Liver (tissue), 8 donors: ENCODE measurements at regions not wholly inside any gene's neighbourhood (a gene's known extent, or its start where the extent isn't known, plus 50 kb on each side); places are given as distances from the start of the nearest gene placed in this dataset.

Source experiments
- DNase-seq: peaks from one replicate; pipeline ENCODE4 v3.0.0-alpha.2; 2017; ENCODE audit warnings: low spot score
- H3K27ac ChIP-seq, 2 donors: one replicate each; pipeline ENCODE4 v1.7.0; 2013; ENCODE audit warnings: inconsistent platforms in 2 of 2, low read length in 2 of 2, control low read depth in 1 of 2, low read depth in 1 of 2, mild to moderate bottlenecking in 1 of 2
- H3K27me3 ChIP-seq, 4 donors: one replicate each; pipeline versions ENCODE4 v1.6.1 to v1.7.0; 2013; ENCODE audit warnings: low read length in 3 of 4, inconsistent platforms in 1 of 4, mild to moderate bottlenecking in 1 of 4, moderate library complexity in 1 of 4; ENCODE audit not compliant: control insufficient read depth in 4 of 4, insufficient read depth in 4 of 4
- H3K36me3 ChIP-seq, 4 donors: one replicate each; pipeline versions ENCODE4 v1.6.1 to v1.7.0; 2013; ENCODE audit warnings: low read length in 3 of 4, mild to moderate bottlenecking in 3 of 4, low read depth in 1 of 4, moderate library complexity in 1 of 4; ENCODE audit not compliant: control insufficient read depth in 4 of 4, insufficient read depth in 3 of 4
- H3K4me1 ChIP-seq, 4 donors: one replicate each; pipeline versions ENCODE4 v1.6.1 to v1.7.0; 2013; ENCODE audit warnings: low read length in 3 of 4, mild to moderate bottlenecking in 3 of 4, moderate library complexity in 1 of 4; ENCODE audit not compliant: control insufficient read depth in 4 of 4, insufficient read depth in 4 of 4
- H3K4me3 ChIP-seq, 3 donors: one replicate each; pipeline versions ENCODE4 v1.6.1 to v1.7.0; 2013; ENCODE audit warnings: low read length in 3 of 3, control low read depth in 1 of 3, low read depth in 1 of 3, mild to moderate bottlenecking in 1 of 3
- H3K9ac ChIP-seq, 2 donors: one replicate each; pipeline ENCODE4 v1.7.0; 2013; ENCODE audit warnings: low read length in 2 of 2, mild to moderate bottlenecking in 2 of 2, moderate library complexity in 2 of 2, control low read depth in 1 of 2, low read depth in 1 of 2
- H3K9me3 ChIP-seq, 4 donors: one replicate each; pipeline versions ENCODE4 v1.6.1 to v1.7.0; 2013; ENCODE audit warnings: low read length in 3 of 4; ENCODE audit not compliant: control insufficient read depth in 4 of 4
- ATF3 ChIP-seq: IDR thresholded peaks from 2 replicates; pipeline ENCODE4 v1.6.1; 2016; ENCODE audit warnings: antibody characterized with exemption
- CTCF ChIP-seq: fragments of 150-350 bp; IDR thresholded peaks from 2 replicates; pipeline ENCODE4 v1.5.1; 2017; ENCODE audit warnings: improper control_type of control experiment, low read depth, low read length; ENCODE audit not compliant: missing input control
- EGR1 ChIP-seq, 2 donors: IDR thresholded peaks; 2 replicates each; pipeline ENCODE4 v1.6.1; 2016 to 2018; ENCODE audit warnings: antibody characterized with exemption in 2 of 2, low read depth in 2 of 2
- FOXA1 ChIP-seq: IDR thresholded peaks from 2 replicates; pipeline ENCODE4 v1.6.1; 2016; ENCODE audit warnings: antibody characterized with exemption
- FOXA2 ChIP-seq: IDR thresholded peaks from 2 replicates; pipeline ENCODE4 v1.6.1; 2016; ENCODE audit warnings: antibody characterized with exemption
- GABPA ChIP-seq, 2 donors: IDR thresholded peaks in 1 of 2; conservative IDR thresholded peaks in 1 of 2; 2 replicates each; pipeline ENCODE4 v1.6.1; 2016; ENCODE audit warnings: antibody characterized with exemption in 2 of 2, mild to moderate bottlenecking in 1 of 2, moderate library complexity in 1 of 2
- HNF4G ChIP-seq: IDR thresholded peaks from 2 replicates; pipeline ENCODE4 v1.6.1; 2016; ENCODE audit warnings: antibody characterized with exemption
- JUND ChIP-seq, 2 donors: IDR thresholded peaks; 2 replicates each; pipeline ENCODE4 v1.6.1; 2016; ENCODE audit warnings: antibody characterized with exemption in 2 of 2
- RAD21 ChIP-seq, 2 donors: IDR thresholded peaks; 2 replicates each; pipeline ENCODE4 v1.6.1; 2016; ENCODE audit warnings: antibody characterized with exemption in 2 of 2, mild to moderate bottlenecking in 2 of 2
- REST ChIP-seq: IDR thresholded peaks from 2 replicates; pipeline ENCODE4 v1.6.1; 2016; ENCODE audit warnings: antibody characterized with exemption, mild to moderate bottlenecking
- SP1 ChIP-seq: IDR thresholded peaks from 2 replicates; pipeline ENCODE4 v1.6.1; 2018; ENCODE audit warnings: antibody characterized with exemption, mild to moderate bottlenecking
- TAF1 ChIP-seq: conservative IDR thresholded peaks from 2 replicates; pipeline ENCODE4 v1.6.1; 2016; ENCODE audit warnings: antibody characterized with exemption, mild to moderate bottlenecking
- YY1 ChIP-seq: IDR thresholded peaks from 2 replicates; pipeline ENCODE4 v1.6.1; 2016; ENCODE audit warnings: antibody characterized with exemption, mild to moderate bottlenecking
- ZBTB33 ChIP-seq: IDR thresholded peaks from 2 replicates; pipeline ENCODE4 v1.6.1; 2016; ENCODE audit warnings: antibody characterized with exemption
- WGBS: extraction: QIAGEN DNeasy Blood & Tissue Kit; methylation state at CpG from one replicate; pipeline ENCODE4 v1.1.7; 2013; 5-methylcytosine and 5-hydroxymethylcytosine counted together
- donor health status: healthy.
- donor health status: healthy.
- donor health status: healthy.
- donor health status: healthy.
- donor health status: healthy.

- no peaks in the 10 kb centered on the region for H3K27me3 ChIP-seq
- no peak overlapping the region for H3K4me3 ChIP-seq
- H3K27ac ChIP-seq = no peak overlapping the region
- H3K9ac ChIP-seq = no peak overlapping the region
- H3K36me3 ChIP-seq = no peaks in the 10 kb centered on the region
- DNase-seq = no peak
- peaks cover 0 to 15% (median 11%) of the 10 kb centered on the region in 4 donors for H3K4me1 ChIP-seq
- H3K9me3 ChIP-seq = no peaks in the 10 kb centered on the region
- TF ChIP-seq YY1 = no peak
- TF ChIP-seq ZBTB33 = no peak
- TF ChIP-seq EGR1 (IDR thresholded peaks at IDR 0.05; ENCODE audit: low read depth in 2 of 2) = no peak
- TF ChIP-seq SP1 = no peak
- TF ChIP-seq TAF1 = no peak
- TF ChIP-seq FOXA2 = no peak
- no peak for TF ChIP-seq RAD21 (IDR thresholded peaks at IDR 0.05)
- no peak for TF ChIP-seq CTCF
- no peak for TF ChIP-seq JUND (IDR thresholded peaks at IDR 0.05)
- no peak for TF ChIP-seq REST
- no peak for TF ChIP-seq GABPA (IDR thresholded peaks at IDR 0.05 in 1 of 2, conservative IDR thresholded peaks at IDR 0.05 in 1 of 2)
- 91% methylated on average over 1 of the region's 1 CpG for WGBS
Observed at GRCh38 chr10:64070241-64070640, 549.0 kb downstream of the REEP3 start.

GRCh38 chr10:64071218-64071617 lies 550.0 kb downstream of the REEP3 start:
- H3K4me1 ChIP-seq = peaks cover 5 to 25% (median 20%) of the 10 kb centered on the region in 4 donors
- H3K9me3 ChIP-seq = no peaks in the 10 kb centered on the region
- H3K36me3 ChIP-seq = no peaks in the 10 kb centered on the region
- no peak overlapping the region for H3K27ac ChIP-seq
- no peak overlapping the region for H3K9ac ChIP-seq
- no peak for TF ChIP-seq ZBTB33
- TF ChIP-seq CTCF = no peak
- no peak for TF ChIP-seq JUND (IDR thresholded peaks at IDR 0.05)
- no peak for TF ChIP-seq YY1
- no peak for TF ChIP-seq ATF3
- no peak for TF ChIP-seq RAD21 (IDR thresholded peaks at IDR 0.05)
- TF ChIP-seq TAF1 = no peak
- no peak for TF ChIP-seq HNF4G
- TF ChIP-seq FOXA1 = no peak
- TF ChIP-seq SP1 = no peak
- no peak for TF ChIP-seq EGR1 (IDR thresholded peaks at IDR 0.05; ENCODE audit: low read depth in 2 of 2)
- 83% methylated on average over 5 of the region's 5 CpGs for WGBS
- H3K27me3 ChIP-seq = no peaks in the 10 kb centered on the region
- no peak overlapping the region for H3K4me3 ChIP-seq
- no peak for DNase-seq
